Neuronal stem cell (in vitro differentiated cells): ENCODE measurements at regions not wholly inside any gene's neighbourhood (a gene's known extent, or its start where the extent isn't known, plus 50 kb on each side); places are given as distances from the start of the nearest gene placed in this dataset.

Experiments used
- DNase-seq: peaks from one replicate; pipeline ENCODE4 v3.0.0-alpha.2; 2013; ENCODE audit warnings: low spot score
- H2AFZ ChIP-seq: one replicate; pipeline ENCODE4 v1.6.1; 2013; ENCODE audit warnings: mild to moderate bottlenecking, low read length, inconsistent platforms
- H2AK5ac ChIP-seq: 2 replicates; pipeline ENCODE4 v1.6.1; 2013; ENCODE audit warnings: low read depth, mild to moderate bottlenecking, inconsistent platforms, low read length, moderate library complexity, mixed read lengths
- H2BK120ac ChIP-seq: 2 replicates; pipeline ENCODE4 v1.6.1; 2013; ENCODE audit warnings: low read depth, mild to moderate bottlenecking, inconsistent platforms, low read length, moderate library complexity, mixed read lengths
- H2BK12ac ChIP-seq: one replicate; pipeline ENCODE4 v1.6.1; 2013; ENCODE audit warnings: low read length, inconsistent platforms
- H2BK15ac ChIP-seq: 2 replicates; pipeline ENCODE4 v1.6.1; 2013; ENCODE audit warnings: mild to moderate bottlenecking, low read length, inconsistent platforms, mixed read lengths
- H2BK5ac ChIP-seq: one replicate; pipeline ENCODE4 v1.6.1; 2013; ENCODE audit warnings: inconsistent platforms, mild to moderate bottlenecking, low read length, moderate library complexity
- H3K14ac ChIP-seq: one replicate; pipeline ENCODE4 v1.6.1; 2013; ENCODE audit warnings: low read length, inconsistent platforms
- H3K18ac ChIP-seq: 2 replicates; pipeline ENCODE4 v1.6.1; 2013; ENCODE audit warnings: low read length, inconsistent platforms
- H3K23ac ChIP-seq: 2 replicates; pipeline ENCODE4 v1.6.1; 2013; ENCODE audit warnings: low read depth, mild to moderate bottlenecking, mixed read lengths, low read length, inconsistent platforms; ENCODE audit not compliant: poor library complexity
- H3K27ac ChIP-seq: replicated peaks from 3 replicates; pipeline ENCODE4 v1.5.1; 2013; ENCODE audit warnings: low read length, inconsistent platforms
- H3K27me3 ChIP-seq, 3 experiments: 2 replicates each; pipeline ENCODE4 v1.6.1; 2013; ENCODE audit warnings: low read length in 3 of 3, mild to moderate bottlenecking in 2 of 3, inconsistent platforms in 1 of 3, low read depth in 1 of 3, mixed read lengths in 1 of 3, moderate library complexity in 1 of 3; ENCODE audit not compliant: control insufficient read depth in 3 of 3, insufficient read depth in 3 of 3
- H3K36me3 ChIP-seq, 2 donors: replicated peaks in 1 of 2; 2 replicates each; pipeline ENCODE4 v1.6.1; 2013; ENCODE audit warnings: low read length in 2 of 2; ENCODE audit not compliant: control insufficient read depth in 2 of 2, insufficient read depth in 2 of 2
- H3K4ac ChIP-seq: 2 replicates; pipeline ENCODE4 v1.6.1; 2013; ENCODE audit warnings: inconsistent platforms, mild to moderate bottlenecking, low read length, moderate library complexity
- H3K4me1 ChIP-seq, 2 donors: 1 replicate in 1 of 2; 2 replicates in 1 of 2; pipeline ENCODE4 v1.6.1; 2013; ENCODE audit warnings: low read length in 2 of 2, low read depth in 1 of 2; ENCODE audit not compliant: control insufficient read depth in 2 of 2, insufficient read depth in 1 of 2
- H3K4me2 ChIP-seq: one replicate; pipeline ENCODE4 v1.6.1; 2013; ENCODE audit warnings: mild to moderate bottlenecking, low read length, inconsistent platforms; ENCODE audit not compliant: insufficient read depth, poor library complexity, severe bottlenecking
- H3K4me3 ChIP-seq, 2 donors: 2 replicates each; pipeline ENCODE4 v1.5.1; 2013; ENCODE audit warnings: low read length in 2 of 2, mild to moderate bottlenecking in 2 of 2, inconsistent platforms in 1 of 2, moderate library complexity in 1 of 2
- H3K79me1 ChIP-seq: one replicate; pipeline ENCODE4 v1.6.1; 2013; ENCODE audit warnings: low read depth, mild to moderate bottlenecking, inconsistent platforms, low read length, moderate library complexity
- H3K9ac ChIP-seq: one replicate; pipeline ENCODE4 v1.6.1; 2013; ENCODE audit warnings: mild to moderate bottlenecking, low read depth, low read length, inconsistent platforms; ENCODE audit not compliant: poor library complexity
- H3K9me3 ChIP-seq, 2 donors: replicated peaks in 1 of 2; 2 replicates each; pipeline versions ENCODE3 to v1.6.1; 2013; ENCODE audit warnings: low read length in 2 of 2, mild to moderate bottlenecking in 2 of 2, inconsistent platforms in 1 of 2, low read depth in 1 of 2, mixed read lengths in 1 of 2, moderate library complexity in 1 of 2; ENCODE audit not compliant: control insufficient read depth in 2 of 2, insufficient read depth in 1 of 2
- H4K8ac ChIP-seq: one replicate; pipeline ENCODE4 v1.6.1; 2013; ENCODE audit warnings: low read depth, mild to moderate bottlenecking, inconsistent platforms, low read length, moderate library complexity
- H4K91ac ChIP-seq: one replicate; pipeline ENCODE4 v1.6.1; 2013; ENCODE audit warnings: low read length, low read depth, mild to moderate bottlenecking, inconsistent platforms; ENCODE audit not compliant: poor library complexity
- WGBS, 2 donors: extraction: QIAGEN DNeasy Blood & Tissue Kit; methylation state at CpG; one replicate each; pipeline ENCODE4 v1.1.7; 2013; ENCODE audit warnings: missing lambda C conversion rate in 2 of 2, mixed read lengths in 1 of 2; ENCODE audit not compliant: insufficient read length in 2 of 2, insufficient replicate concordance in 1 of 2; ENCODE audit errors: extremely low coverage in 2 of 2; 5-methylcytosine and 5-hydroxymethylcytosine counted together

GRCh38 chr11:92753161-92753560 is 216.3 kb upstream of the MTNR1B start:
- no peak overlapping the region for H2BK120ac ChIP-seq
- peaks cover 0 to 8% of the 10 kb centered on the region in 2 donors for H3K36me3 ChIP-seq
- WGBS, 2 donors, result no CpG with 5 or more reads among the region's 3 CpGs
- no peak overlapping the region for H3K18ac ChIP-seq
- no peak overlapping the region for H2BK5ac ChIP-seq
- no peak overlapping the region for H2BK15ac ChIP-seq
- no peak overlapping the region for H3K23ac ChIP-seq
- H3K9ac ChIP-seq, result no peak overlapping the region
- H3K4me3 ChIP-seq, result no peak overlapping the region
- no peaks in the 10 kb centered on the region for H3K4me1 ChIP-seq
- no peak overlapping the region for H3K27ac ChIP-seq
- no peak overlapping the region for H2AFZ ChIP-seq
- H3K4ac ChIP-seq, result no peak overlapping the region
- no peak for DNase-seq
- H3K14ac ChIP-seq, result no peak overlapping the region
- no peak overlapping the region for H4K91ac ChIP-seq
- no peak overlapping the region for H4K8ac ChIP-seq
- no peaks in the 10 kb centered on the region for H3K27me3 ChIP-seq
- H2AK5ac ChIP-seq, result no peak overlapping the region
- H3K4me2 ChIP-seq, result no peak overlapping the region
- no peaks in the 10 kb centered on the region for H3K9me3 ChIP-seq
- no peaks in the 10 kb centered on the region for H3K79me1 ChIP-seq
- H2BK12ac ChIP-seq, result no peak overlapping the region

GRCh38 chr11:92758241-92758780 is 211.1 kb upstream of the MTNR1B start:
- Histone ChIP-seq H4K8ac (no peak overlapping the region), H3K4me1 (peaks cover 0 to 1% of the 10 kb centered on the region in 2 donors), H2BK15ac (no peak overlapping the region), H2BK12ac (no peak overlapping the region), H3K27ac (no peak overlapping the region), H2AFZ (no peak overlapping the region), H3K27me3 (no peaks in the 10 kb centered on the region), H3K23ac (no peak overlapping the region), H2AK5ac (no peak overlapping the region), H3K9ac (no peak overlapping the region), H3K4ac (no peak overlapping the region), H2BK5ac (no peak overlapping the region), H3K4me3 (no peak overlapping the region), H3K18ac (no peak overlapping the region), H3K79me1 (no peaks in the 10 kb centered on the region), H4K91ac (no peak overlapping the region), H3K4me2 (no peak overlapping the region), H3K36me3 (peaks cover 0 to 26% of the 10 kb centered on the region in 2 donors), H3K9me3 (no peaks in the 10 kb centered on the region), H3K14ac (no peak overlapping the region), H2BK120ac (no peak overlapping the region)
- DNase-seq, result no peak
- no CpG with 5 or more reads among the region's 2 CpGs for WGBS, 2 donors

GRCh38 chr11:92759571-92760214 is 209.8 kb upstream of the MTNR1B start:
- H3K4ac ChIP-seq, result no peak overlapping the region
- H2BK12ac ChIP-seq, result no peak overlapping the region
- H2BK5ac ChIP-seq, result no peak overlapping the region
- H3K4me1 ChIP-seq, result peaks cover 5% of the 10 kb centered on the region in 2 donors
- no peak overlapping the region for H2BK15ac ChIP-seq
- no peak overlapping the region for H3K4me3 ChIP-seq
- H3K27me3 ChIP-seq, result no peaks in the 10 kb centered on the region
- H3K36me3 ChIP-seq, result peaks cover 0 to 39% of the 10 kb centered on the region in 2 donors
- no CpG with 5 or more reads among the region's 8 CpGs for WGBS, 2 donors
- H4K8ac ChIP-seq, result no peak overlapping the region
- no peak overlapping the region for H4K91ac ChIP-seq
- H3K79me1 ChIP-seq, result no peaks in the 10 kb centered on the region
- no peak overlapping the region for H2AK5ac ChIP-seq
- DNase-seq, result no peak
- H3K9me3 ChIP-seq, result no peaks in the 10 kb centered on the region
- H3K14ac ChIP-seq, result no peak overlapping the region
- H2BK120ac ChIP-seq, result no peak overlapping the region
- no peak overlapping the region for H3K4me2 ChIP-seq
- H3K9ac ChIP-seq, result no peak overlapping the region
- H3K18ac ChIP-seq, result no peak overlapping the region
- no peak overlapping the region for H2AFZ ChIP-seq
- no peak overlapping the region for H3K23ac ChIP-seq
- no peak overlapping the region for H3K27ac ChIP-seq

GRCh38 chr11:92762121-92762540 is 207.3 kb upstream of the MTNR1B start:
- H2AFZ ChIP-seq, result no peak overlapping the region
- no peak overlapping the region for H4K91ac ChIP-seq
- WGBS, 2 donors, result no CpG with 5 or more reads among the region's 3 CpGs
- H3K27ac ChIP-seq, result no peak overlapping the region
- DNase-seq, result no peak
- H2BK15ac ChIP-seq, result no peak overlapping the region
- H2BK12ac ChIP-seq, result no peak overlapping the region
- no peak overlapping the region for H2BK120ac ChIP-seq
- H2AK5ac ChIP-seq, result no peak overlapping the region
- no peaks in the 10 kb centered on the region for H3K27me3 ChIP-seq
- H3K4me2 ChIP-seq, result no peak overlapping the region
- H3K4ac ChIP-seq, result no peak overlapping the region
- peaks cover 5 to 10% of the 10 kb centered on the region in 2 donors for H3K4me1 ChIP-seq
- no peaks in the 10 kb centered on the region for H3K79me1 ChIP-seq
- H2BK5ac ChIP-seq, result no peak overlapping the region
- peaks cover 0 to 61% of the 10 kb centered on the region in 2 donors for H3K36me3 ChIP-seq
- H3K18ac ChIP-seq, result no peak overlapping the region
- no peak overlapping the region for H3K14ac ChIP-seq
- H3K4me3 ChIP-seq, result no peak overlapping the region
- no peak overlapping the region for H3K9ac ChIP-seq
- H3K9me3 ChIP-seq, result no peaks in the 10 kb centered on the region
- H4K8ac ChIP-seq, result no peak overlapping the region
- H3K23ac ChIP-seq, result no peak overlapping the region
